GM12878 (cell line): ENCODE measurements at regions not wholly inside any gene's neighbourhood (a gene's known extent, or its start where the extent isn't known, plus 50 kb on each side); places are given as distances from the start of the nearest gene placed in this dataset.

ENCODE experiments used
- ATAC-seq: fragments of 200-7000 bp; cut with Tn5 transposase; 3 replicates; pipeline ENCODE4 v1.9.1; 2020; ENCODE audit warnings: mild to moderate bottlenecking, moderate library complexity
- BruUV-seq: library from RNA; stranded (reverse); fragments of 400-500 nt; replicated peaks from 2 replicates; lab custom pipeline; 2021; lab: Mats Ljungman, UMichigan
- CTCF ChIA-PET: fragments of 300-600 bp; sonication (Branson Sonifier 250); formaldehyde crosslinking; extraction: SDS; loops from one replicate; lab custom pipeline; 2021; ENCODE audit warnings: inconsistent platforms; lab: Yijun Ruan, JAX
- POLR2A ChIA-PET: fragments of 350-600 bp; formaldehyde crosslinking; extraction: SDS; loops from one replicate; lab custom pipeline; 2021; ENCODE audit warnings: inconsistent platforms; lab: Charles Lee
- RAD21 ChIA-PET: fragments of 300-600 bp; sonication (Branson Sonifier 250); formaldehyde crosslinking; loops from one replicate; lab custom pipeline; 2023; ENCODE audit warnings: antibody characterized with exemption; ENCODE audit not compliant: unreplicated experiment; lab: Charles Lee
- SMC1A ChIA-PET: fragments of 300-600 bp; sonication (Branson Sonifier 250); formaldehyde crosslinking; loops from one replicate; lab custom pipeline; 2023; ENCODE audit not compliant: unreplicated experiment, uncharacterized antibody; lab: Charles Lee
- DNase-seq: peaks from one replicate; pipeline ENCODE4 v3.0.0-alpha.2; 2011; ENCODE audit warnings: low read depth, low spot score
- FAIRE-seq: peaks from 3 replicates; lab custom pipeline; 2011; peaks lifted over from hg19 to GRCh38; lab: Jason Lieb, UNC
- H2AFZ ChIP-seq: 2 replicates; pipeline ENCODE4 v1.6.0; 2011; ENCODE audit warnings: low read depth, low read length, control low read depth; ENCODE audit not compliant: control insufficient read depth
- H3K27ac ChIP-seq: 2 replicates; pipeline ENCODE4 v1.5.1; 2011; ENCODE audit warnings: control low read depth; ENCODE audit not compliant: control insufficient read depth, insufficient read depth
- H3K27me3 ChIP-seq, 2 experiments: replicated peaks in 1 of 2; 2 replicates each; pipeline versions ENCODE4 v1.6.0 to v1.6.1; 2011; ENCODE audit warnings: low read length in 1 of 2; ENCODE audit not compliant: control insufficient read depth in 2 of 2, insufficient read depth in 2 of 2
- H3K36me3 ChIP-seq, 2 experiments: 2 replicates each; pipeline ENCODE4 v1.5.1; 2011; ENCODE audit warnings: low read length in 1 of 2; ENCODE audit not compliant: control insufficient read depth in 2 of 2, insufficient read depth in 2 of 2
- H3K4me1 ChIP-seq: 2 replicates; pipeline ENCODE4 v1.6.1; 2011; ENCODE audit warnings: mild to moderate bottlenecking, low read length, moderate library complexity, mixed read lengths; ENCODE audit not compliant: control insufficient read depth, insufficient read depth
- H3K4me2 ChIP-seq: 2 replicates; pipeline ENCODE4 v1.6.0; 2011; ENCODE audit warnings: control low read depth; ENCODE audit not compliant: control insufficient read depth, insufficient read depth
- H3K4me3 ChIP-seq: fragments of 200-600 bp; sonication (generic); 2 replicates; pipeline ENCODE4 v1.5.1; 2016
- H3K79me2 ChIP-seq: 2 replicates; pipeline ENCODE4 v1.6.0; 2011; ENCODE audit warnings: low read length; ENCODE audit not compliant: control insufficient read depth, insufficient read depth
- H3K9ac ChIP-seq: 2 replicates; pipeline ENCODE4 v1.8.0; 2011; ENCODE audit warnings: low read length, control low read depth, mixed read lengths; ENCODE audit not compliant: control insufficient read depth, insufficient read depth
- H3K9me3 ChIP-seq: replicated peaks from 3 replicates; pipeline ENCODE4 v1.5.1; 2011; ENCODE audit warnings: mild to moderate bottlenecking, low read length; ENCODE audit not compliant: control insufficient read depth, insufficient read depth
- H4K20me1 ChIP-seq: 2 replicates; pipeline ENCODE4 v1.6.0; 2011; ENCODE audit not compliant: control insufficient read depth, insufficient read depth
- IRF4 ChIP-seq: IDR thresholded peaks from 2 replicates; pipeline ENCODE4 v1.6.1; 2011; ENCODE audit warnings: low read depth, low read length
- NR2C1 ChIP-seq: fragments of 450-650 bp; IDR thresholded peaks from 2 replicates; pipeline ENCODE4 v1.6.1; 2017; ENCODE audit warnings: antibody characterized with exemption, mild to moderate bottlenecking, moderate library complexity
- TCF3 ChIP-seq: IDR thresholded peaks from 2 replicates; pipeline ENCODE4 v1.6.1; 2012; ENCODE audit warnings: low read depth, mild to moderate bottlenecking, low read length, borderline replicate concordance; ENCODE audit not compliant: insufficient read depth
- WGBS: methylation state at CpG from one replicate; pipeline ENCODE4 v1.1.6; 2016; ENCODE audit warnings: low lambda C conversion rate; ENCODE audit not compliant: insufficient replicate concordance, insufficient coverage; ENCODE audit errors: missing lambda C conversion rate; 5-methylcytosine and 5-hydroxymethylcytosine counted together
- in situ Hi-C: fragments of 300-500 bp; cut with MboI; formaldehyde crosslinking; loops from 9 replicates; pipeline ENCODE4 v1.14.3; 2018; ENCODE audit warnings: mixed read lengths
- intact Hi-C: fragments of 100-400 bp; cut with micrococcal nuclease; formaldehyde crosslinking; loops from one replicate; pipeline ENCODE4 v1.14.2; 2022; ENCODE audit not compliant: unreplicated experiment
- TF ChIP-seq, protein P1 (sequence below): fragments of 450-650 bp; IDR thresholded peaks from 2 replicates; pipeline ENCODE4 v1.6.1; 2016; ENCODE audit warnings: mild to moderate bottlenecking
- TF ChIP-seq, protein P2 (sequence below): IDR thresholded peaks from 2 replicates; pipeline ENCODE4 v1.6.1; 2012; ENCODE audit warnings: improper control_type of control experiment, low read depth, low read length; ENCODE audit not compliant: insufficient replicate concordance
- TF ChIP-seq, protein P3 (sequence below): fragments of 450-650 bp; IDR thresholded peaks from 2 replicates; pipeline ENCODE4 v1.6.1; 2017; ENCODE audit warnings: mild to moderate bottlenecking, moderate library complexity
- TF ChIP-seq, protein P4 (sequence below): fragments of 450-650 bp; IDR thresholded peaks from 2 replicates; pipeline ENCODE4 v1.6.1; 2018; ENCODE audit warnings: borderline replicate concordance, mild to moderate bottlenecking; ENCODE audit not compliant: partially characterized antibody
- TF ChIP-seq, protein P5 (sequence below): IDR thresholded peaks from 2 replicates; pipeline ENCODE4 v1.6.1; 2011; ENCODE audit warnings: borderline replicate concordance, low read depth, mild to moderate bottlenecking, moderate library complexity, low read length; ENCODE audit not compliant: insufficient read depth, poor library complexity, severe bottlenecking

DNA sequence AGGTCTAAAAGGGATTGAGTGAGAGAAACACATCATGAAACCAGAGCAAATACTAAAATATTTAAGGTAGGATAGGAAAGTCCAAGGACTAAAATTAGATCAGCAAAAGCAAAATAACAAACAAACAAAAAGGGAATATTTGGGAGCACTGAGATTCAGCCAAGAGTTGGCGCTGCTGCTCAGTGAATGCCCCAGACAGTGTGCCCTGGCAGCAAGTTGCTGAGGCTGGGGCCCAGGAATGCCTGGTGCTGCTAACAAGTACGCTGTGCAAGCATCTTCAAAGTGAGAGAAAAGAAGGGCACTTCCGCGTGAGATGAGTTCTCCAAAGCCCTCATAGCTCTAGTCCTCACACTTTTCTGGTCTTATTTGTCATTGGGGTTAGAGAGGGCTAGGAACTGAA is 603.3 kb downstream of the EFNA5 start:
- in situ Hi-C loops = no loop called here
- H2AFZ ChIP-seq = no peak overlapping the region
- ATAC-seq (no peak), DNase-seq (no peak), FAIRE-seq (no peak)
- H3K79me2 ChIP-seq = no peaks in the 10 kb centered on the region
- WGBS = 57% methylated on average over 4 of the region's 4 CpGs
- CTCF ChIA-PET = no interaction called here
- H3K9ac ChIP-seq = no peak overlapping the region
- intact Hi-C loops = no loop called here
- BruUV-seq = no TSS peak
- no peaks in the 10 kb centered on the region for H3K27me3 ChIP-seq
- no peaks in the 10 kb centered on the region for H4K20me1 ChIP-seq
- H3K36me3 ChIP-seq = no peaks in the 10 kb centered on the region
- H3K4me3 ChIP-seq = no peak overlapping the region
- H3K4me1 ChIP-seq = no peaks in the 10 kb centered on the region
- H3K9me3 ChIP-seq = no peaks in the 10 kb centered on the region; the same call in 2 of the 3 replicates
- RAD21 ChIA-PET = interaction anchor here (1.2 kb wide), 1 partner anchor 29 kb away, joined by 3 read pairs; no protein-coding TSS in a partner anchor
- no peak overlapping the region for H3K27ac ChIP-seq
- TF ChIP-seq, protein P1, sequence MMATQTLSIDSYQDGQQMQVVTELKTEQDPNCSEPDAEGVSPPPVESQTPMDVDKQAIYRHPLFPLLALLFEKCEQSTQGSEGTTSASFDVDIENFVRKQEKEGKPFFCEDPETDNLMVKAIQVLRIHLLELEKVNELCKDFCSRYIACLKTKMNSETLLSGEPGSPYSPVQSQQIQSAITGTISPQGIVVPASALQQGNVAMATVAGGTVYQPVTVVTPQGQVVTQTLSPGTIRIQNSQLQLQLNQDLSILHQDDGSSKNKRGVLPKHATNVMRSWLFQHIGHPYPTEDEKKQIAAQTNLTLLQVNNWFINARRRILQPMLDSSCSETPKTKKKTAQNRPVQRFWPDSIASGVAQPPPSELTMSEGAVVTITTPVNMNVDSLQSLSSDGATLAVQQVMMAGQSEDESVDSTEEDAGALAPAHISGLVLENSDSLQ = no peak
- TF ChIP-seq NR2C1 = no peak
- no peak for TF ChIP-seq TCF3
- TF ChIP-seq, protein P2, sequence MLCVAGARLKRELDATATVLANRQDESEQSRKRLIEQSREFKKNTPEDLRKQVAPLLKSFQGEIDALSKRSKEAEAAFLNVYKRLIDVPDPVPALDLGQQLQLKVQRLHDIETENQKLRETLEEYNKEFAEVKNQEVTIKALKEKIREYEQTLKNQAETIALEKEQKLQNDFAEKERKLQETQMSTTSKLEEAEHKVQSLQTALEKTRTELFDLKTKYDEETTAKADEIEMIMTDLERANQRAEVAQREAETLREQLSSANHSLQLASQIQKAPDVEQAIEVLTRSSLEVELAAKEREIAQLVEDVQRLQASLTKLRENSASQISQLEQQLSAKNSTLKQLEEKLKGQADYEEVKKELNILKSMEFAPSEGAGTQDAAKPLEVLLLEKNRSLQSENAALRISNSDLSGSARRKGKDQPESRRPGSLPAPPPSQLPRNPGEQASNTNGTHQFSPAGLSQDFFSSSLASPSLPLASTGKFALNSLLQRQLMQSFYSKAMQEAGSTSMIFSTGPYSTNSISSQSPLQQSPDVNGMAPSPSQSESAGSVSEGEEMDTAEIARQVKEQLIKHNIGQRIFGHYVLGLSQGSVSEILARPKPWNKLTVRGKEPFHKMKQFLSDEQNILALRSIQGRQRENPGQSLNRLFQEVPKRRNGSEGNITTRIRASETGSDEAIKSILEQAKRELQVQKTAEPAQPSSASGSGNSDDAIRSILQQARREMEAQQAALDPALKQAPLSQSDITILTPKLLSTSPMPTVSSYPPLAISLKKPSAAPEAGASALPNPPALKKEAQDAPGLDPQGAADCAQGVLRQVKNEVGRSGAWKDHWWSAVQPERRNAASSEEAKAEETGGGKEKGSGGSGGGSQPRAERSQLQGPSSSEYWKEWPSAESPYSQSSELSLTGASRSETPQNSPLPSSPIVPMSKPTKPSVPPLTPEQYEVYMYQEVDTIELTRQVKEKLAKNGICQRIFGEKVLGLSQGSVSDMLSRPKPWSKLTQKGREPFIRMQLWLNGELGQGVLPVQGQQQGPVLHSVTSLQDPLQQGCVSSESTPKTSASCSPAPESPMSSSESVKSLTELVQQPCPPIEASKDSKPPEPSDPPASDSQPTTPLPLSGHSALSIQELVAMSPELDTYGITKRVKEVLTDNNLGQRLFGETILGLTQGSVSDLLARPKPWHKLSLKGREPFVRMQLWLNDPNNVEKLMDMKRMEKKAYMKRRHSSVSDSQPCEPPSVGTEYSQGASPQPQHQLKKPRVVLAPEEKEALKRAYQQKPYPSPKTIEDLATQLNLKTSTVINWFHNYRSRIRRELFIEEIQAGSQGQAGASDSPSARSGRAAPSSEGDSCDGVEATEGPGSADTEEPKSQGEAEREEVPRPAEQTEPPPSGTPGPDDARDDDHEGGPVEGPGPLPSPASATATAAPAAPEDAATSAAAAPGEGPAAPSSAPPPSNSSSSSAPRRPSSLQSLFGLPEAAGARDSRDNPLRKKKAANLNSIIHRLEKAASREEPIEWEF = no peak
- TF ChIP-seq, protein P3, sequence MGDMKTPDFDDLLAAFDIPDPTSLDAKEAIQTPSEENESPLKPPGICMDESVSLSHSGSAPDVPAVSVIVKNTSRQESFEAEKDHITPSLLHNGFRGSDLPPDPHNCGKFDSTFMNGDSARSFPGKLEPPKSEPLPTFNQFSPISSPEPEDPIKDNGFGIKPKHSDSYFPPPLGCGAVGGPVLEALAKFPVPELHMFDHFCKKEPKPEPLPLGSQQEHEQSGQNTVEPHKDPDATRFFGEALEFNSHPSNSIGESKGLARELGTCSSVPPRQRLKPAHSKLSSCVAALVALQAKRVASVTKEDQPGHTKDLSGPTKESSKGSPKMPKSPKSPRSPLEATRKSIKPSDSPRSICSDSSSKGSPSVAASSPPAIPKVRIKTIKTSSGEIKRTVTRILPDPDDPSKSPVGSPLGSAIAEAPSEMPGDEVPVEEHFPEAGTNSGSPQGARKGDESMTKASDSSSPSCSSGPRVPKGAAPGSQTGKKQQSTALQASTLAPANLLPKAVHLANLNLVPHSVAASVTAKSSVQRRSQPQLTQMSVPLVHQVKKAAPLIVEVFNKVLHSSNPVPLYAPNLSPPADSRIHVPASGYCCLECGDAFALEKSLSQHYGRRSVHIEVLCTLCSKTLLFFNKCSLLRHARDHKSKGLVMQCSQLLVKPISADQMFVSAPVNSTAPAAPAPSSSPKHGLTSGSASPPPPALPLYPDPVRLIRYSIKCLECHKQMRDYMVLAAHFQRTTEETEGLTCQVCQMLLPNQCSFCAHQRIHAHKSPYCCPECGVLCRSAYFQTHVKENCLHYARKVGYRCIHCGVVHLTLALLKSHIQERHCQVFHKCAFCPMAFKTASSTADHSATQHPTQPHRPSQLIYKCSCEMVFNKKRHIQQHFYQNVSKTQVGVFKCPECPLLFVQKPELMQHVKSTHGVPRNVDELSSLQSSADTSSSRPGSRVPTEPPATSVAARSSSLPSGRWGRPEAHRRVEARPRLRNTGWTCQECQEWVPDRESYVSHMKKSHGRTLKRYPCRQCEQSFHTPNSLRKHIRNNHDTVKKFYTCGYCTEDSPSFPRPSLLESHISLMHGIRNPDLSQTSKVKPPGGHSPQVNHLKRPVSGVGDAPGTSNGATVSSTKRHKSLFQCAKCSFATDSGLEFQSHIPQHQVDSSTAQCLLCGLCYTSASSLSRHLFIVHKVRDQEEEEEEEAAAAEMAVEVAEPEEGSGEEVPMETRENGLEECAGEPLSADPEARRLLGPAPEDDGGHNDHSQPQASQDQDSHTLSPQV = no peak
- TF ChIP-seq IRF4 = no peak
- TF ChIP-seq, protein P4, sequence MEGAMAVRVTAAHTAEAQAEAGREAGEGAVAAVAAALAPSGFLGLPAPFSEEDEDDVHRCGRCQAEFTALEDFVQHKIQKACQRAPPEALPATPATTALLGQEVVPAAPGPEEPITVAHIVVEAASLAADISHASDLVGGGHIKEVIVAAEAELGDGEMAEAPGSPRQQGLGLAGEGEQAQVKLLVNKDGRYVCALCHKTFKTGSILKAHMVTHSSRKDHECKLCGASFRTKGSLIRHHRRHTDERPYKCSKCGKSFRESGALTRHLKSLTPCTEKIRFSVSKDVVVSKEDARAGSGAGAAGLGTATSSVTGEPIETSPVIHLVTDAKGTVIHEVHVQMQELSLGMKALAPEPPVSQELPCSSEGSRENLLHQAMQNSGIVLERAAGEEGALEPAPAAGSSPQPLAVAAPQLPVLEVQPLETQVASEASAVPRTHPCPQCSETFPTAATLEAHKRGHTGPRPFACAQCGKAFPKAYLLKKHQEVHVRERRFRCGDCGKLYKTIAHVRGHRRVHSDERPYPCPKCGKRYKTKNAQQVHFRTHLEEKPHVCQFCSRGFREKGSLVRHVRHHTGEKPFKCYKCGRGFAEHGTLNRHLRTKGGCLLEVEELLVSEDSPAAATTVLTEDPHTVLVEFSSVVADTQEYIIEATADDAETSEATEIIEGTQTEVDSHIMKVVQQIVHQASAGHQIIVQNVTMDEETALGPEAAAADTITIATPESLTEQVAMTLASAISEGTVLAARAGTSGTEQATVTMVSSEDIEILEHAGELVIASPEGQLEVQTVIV = no peak
- TF ChIP-seq, protein P5, sequence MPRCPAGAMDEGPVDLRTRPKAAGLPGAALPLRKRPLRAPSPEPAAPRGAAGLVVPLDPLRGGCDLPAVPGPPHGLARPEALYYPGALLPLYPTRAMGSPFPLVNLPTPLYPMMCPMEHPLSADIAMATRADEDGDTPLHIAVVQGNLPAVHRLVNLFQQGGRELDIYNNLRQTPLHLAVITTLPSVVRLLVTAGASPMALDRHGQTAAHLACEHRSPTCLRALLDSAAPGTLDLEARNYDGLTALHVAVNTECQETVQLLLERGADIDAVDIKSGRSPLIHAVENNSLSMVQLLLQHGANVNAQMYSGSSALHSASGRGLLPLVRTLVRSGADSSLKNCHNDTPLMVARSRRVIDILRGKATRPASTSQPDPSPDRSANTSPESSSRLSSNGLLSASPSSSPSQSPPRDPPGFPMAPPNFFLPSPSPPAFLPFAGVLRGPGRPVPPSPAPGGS = no peak
- no peak overlapping the region for H3K4me2 ChIP-seq
- SMC1A ChIA-PET = interaction anchor here (1.0 kb wide), 1 partner anchor 180 kb away, joined by 4 read pairs; no protein-coding TSS in a partner anchor
- POLR2A ChIA-PET = no interaction called here
